ENCODE measurements at regions not wholly inside any gene's neighbourhood (a gene's known extent, or its start where the extent isn't known, plus 50 kb on each side); places are given as distances from the start of the nearest gene placed in this dataset.

GRCh38 chr6:54771968-54772367, 74.6 kb upstream of the FAM83B start:
- no peaks in the 10 kb centered on the region for H3K9me3 ChIP-seq (ENCODE audit: control insufficient read depth, low read length)
- no peak for DNase-seq
- H3K4me3 ChIP-seq (ENCODE audit: insufficient read depth, low read depth, low read length, poor library complexity, severe bottlenecking), result no peak overlapping the region
- H3K27me3 ChIP-seq (replicated peaks; ENCODE audit: control insufficient read depth, insufficient read depth, low read length, poor library complexity, severe bottlenecking), result no peaks in the 10 kb centered on the region
- H3K27ac ChIP-seq (ENCODE audit: insufficient read depth, low read length, poor library complexity, severe bottlenecking), result no peak overlapping the region
- no peaks in the 10 kb centered on the region for H3K4me1 ChIP-seq (ENCODE audit: control insufficient read depth, insufficient read depth, low read length, poor library complexity, severe bottlenecking)
- H3K36me3 ChIP-seq (ENCODE audit: control insufficient read depth, insufficient read depth, low read length), result no peaks in the 10 kb centered on the region

DNA sequence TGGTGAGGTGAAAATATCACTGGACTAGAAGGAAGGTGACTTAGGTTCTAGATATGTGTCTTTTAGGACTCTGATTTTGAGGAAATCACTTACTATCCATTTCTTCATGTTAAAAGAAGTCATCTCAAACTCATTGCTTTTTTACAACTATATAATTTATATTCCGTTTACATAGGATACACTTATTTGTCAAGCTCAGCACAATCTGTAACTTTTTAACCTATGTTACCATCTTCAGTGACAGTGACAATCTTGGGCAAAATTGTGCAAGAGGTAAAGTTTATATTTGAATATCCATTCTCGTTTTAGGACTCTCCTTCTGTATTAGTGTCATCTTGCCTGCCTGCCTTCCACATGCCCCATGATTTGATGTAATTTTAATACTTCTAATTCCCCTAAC, 74.0 kb upstream of the FAM83B start:
- Histone ChIP-seq H3K4me1 (ENCODE audit: control insufficient read depth, insufficient read depth, low read length, poor library complexity, severe bottlenecking) (no peaks in the 10 kb centered on the region), H3K4me3 (ENCODE audit: insufficient read depth, low read depth, low read length, poor library complexity, severe bottlenecking) (no peak overlapping the region), H3K27ac (ENCODE audit: insufficient read depth, low read length, poor library complexity, severe bottlenecking) (no peak overlapping the region), H3K9me3 (ENCODE audit: control insufficient read depth, low read length) (no peaks in the 10 kb centered on the region), H3K36me3 (ENCODE audit: control insufficient read depth, insufficient read depth, low read length) (no peaks in the 10 kb centered on the region), H3K27me3 (replicated peaks; ENCODE audit: control insufficient read depth, insufficient read depth, low read length, poor library complexity, severe bottlenecking) (no peaks in the 10 kb centered on the region)
- no peak for DNase-seq

DNA sequence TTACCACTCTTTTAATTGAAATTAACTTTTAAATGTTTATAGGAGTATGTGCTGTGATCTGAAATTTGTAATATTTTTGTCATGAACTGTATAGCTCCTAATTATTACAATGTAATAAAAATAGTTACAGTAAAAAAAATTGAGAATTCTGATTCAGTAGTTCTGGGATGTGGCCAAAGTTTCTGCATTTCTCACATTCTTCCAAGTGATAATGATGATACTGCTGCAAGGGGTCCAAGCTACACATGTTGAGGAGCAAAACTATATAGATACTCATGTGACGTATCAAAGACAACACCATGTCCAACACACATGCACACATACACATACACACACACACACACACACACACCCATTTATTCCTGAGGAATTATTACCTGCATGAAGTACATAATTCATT, 71.0 kb upstream of the FAM83B start:
- Histone ChIP-seq H3K36me3 (ENCODE audit: control insufficient read depth, insufficient read depth, low read length) (no peaks in the 10 kb centered on the region), H3K4me1 (ENCODE audit: control insufficient read depth, insufficient read depth, low read length, poor library complexity, severe bottlenecking) (no peaks in the 10 kb centered on the region), H3K27me3 (replicated peaks; ENCODE audit: control insufficient read depth, insufficient read depth, low read length, poor library complexity, severe bottlenecking) (no peaks in the 10 kb centered on the region), H3K27ac (ENCODE audit: insufficient read depth, low read length, poor library complexity, severe bottlenecking) (no peak overlapping the region), H3K4me3 (ENCODE audit: insufficient read depth, low read depth, low read length, poor library complexity, severe bottlenecking) (no peak overlapping the region), H3K9me3 (ENCODE audit: control insufficient read depth, low read length) (no peaks in the 10 kb centered on the region)
- DNase-seq, result no peak

GRCh38 chr6:54776891-54777290, 69.7 kb upstream of the FAM83B start:
- H3K4me3 ChIP-seq (ENCODE audit: insufficient read depth, low read depth, low read length, poor library complexity, severe bottlenecking), result no peak overlapping the region
- no peaks in the 10 kb centered on the region for H3K27me3 ChIP-seq (replicated peaks; ENCODE audit: control insufficient read depth, insufficient read depth, low read length, poor library complexity, severe bottlenecking)
- no peaks in the 10 kb centered on the region for H3K36me3 ChIP-seq (ENCODE audit: control insufficient read depth, insufficient read depth, low read length)
- no peaks in the 10 kb centered on the region for H3K9me3 ChIP-seq (ENCODE audit: control insufficient read depth, low read length)
- no peak for DNase-seq
- H3K27ac ChIP-seq (ENCODE audit: insufficient read depth, low read length, poor library complexity, severe bottlenecking), result no peak overlapping the region
- no peaks in the 10 kb centered on the region for H3K4me1 ChIP-seq (ENCODE audit: control insufficient read depth, insufficient read depth, low read length, poor library complexity, severe bottlenecking)

DNA sequence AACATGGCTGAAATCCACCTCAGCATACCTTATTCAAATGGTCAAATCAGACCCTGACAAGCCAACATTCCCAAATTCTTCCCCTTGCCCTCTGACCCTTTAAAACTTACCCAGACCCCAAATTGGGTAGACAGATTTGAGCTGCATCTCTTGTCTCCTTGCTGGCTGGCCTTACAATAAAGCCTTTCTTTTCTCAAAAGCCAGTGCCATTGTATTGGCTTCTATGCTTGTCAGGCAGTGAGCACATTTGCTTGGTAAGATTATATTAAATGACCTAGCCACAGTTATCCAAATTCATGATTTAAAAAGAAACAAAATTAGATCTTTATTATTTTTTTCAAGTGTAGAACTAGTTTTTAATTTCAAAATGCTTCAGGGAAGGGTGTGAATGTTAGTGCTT, 67.8 kb upstream of the FAM83B start:
- no peaks in the 10 kb centered on the region for H3K27me3 ChIP-seq (replicated peaks; ENCODE audit: control insufficient read depth, insufficient read depth, low read length, poor library complexity, severe bottlenecking)
- no peaks in the 10 kb centered on the region for H3K36me3 ChIP-seq (ENCODE audit: control insufficient read depth, insufficient read depth, low read length)
- DNase-seq, result no peak
- H3K4me3 ChIP-seq (ENCODE audit: insufficient read depth, low read depth, low read length, poor library complexity, severe bottlenecking), result no peak overlapping the region
- no peak overlapping the region for H3K27ac ChIP-seq (ENCODE audit: insufficient read depth, low read length, poor library complexity, severe bottlenecking)
- no peaks in the 10 kb centered on the region for H3K9me3 ChIP-seq (ENCODE audit: control insufficient read depth, low read length)
- no peaks in the 10 kb centered on the region for H3K4me1 ChIP-seq (ENCODE audit: control insufficient read depth, insufficient read depth, low read length, poor library complexity, severe bottlenecking)

DNA sequence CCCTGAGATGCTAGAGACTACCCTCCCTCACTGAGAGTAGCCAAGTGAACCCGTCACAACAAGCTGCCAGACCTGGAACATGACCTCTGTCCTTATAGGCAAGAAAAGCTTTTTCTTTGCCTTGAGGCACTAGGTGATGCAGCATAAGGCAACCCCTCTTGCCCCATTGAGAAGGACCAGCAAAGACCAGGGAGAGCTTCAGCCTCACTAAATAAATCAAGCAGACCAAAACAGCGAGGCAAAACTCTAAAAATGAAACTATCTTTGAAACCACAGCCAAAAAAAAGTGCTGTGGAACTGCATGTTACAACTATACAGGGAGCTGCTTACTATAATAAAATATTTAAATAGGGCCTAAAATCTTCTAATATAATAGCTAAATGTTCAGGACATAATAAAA, 62.6 kb upstream of the FAM83B start:
- Histone ChIP-seq H3K4me1 (ENCODE audit: control insufficient read depth, insufficient read depth, low read length, poor library complexity, severe bottlenecking) (no peaks in the 10 kb centered on the region), H3K4me3 (ENCODE audit: insufficient read depth, low read depth, low read length, poor library complexity, severe bottlenecking) (no peak overlapping the region), H3K9me3 (ENCODE audit: control insufficient read depth, low read length) (no peaks in the 10 kb centered on the region), H3K27me3 (replicated peaks; ENCODE audit: control insufficient read depth, insufficient read depth, low read length, poor library complexity, severe bottlenecking) (no peaks in the 10 kb centered on the region), H3K27ac (ENCODE audit: insufficient read depth, low read length, poor library complexity, severe bottlenecking) (no peak overlapping the region), H3K36me3 (ENCODE audit: control insufficient read depth, insufficient read depth, low read length) (no peaks in the 10 kb centered on the region)
- DNase-seq, result no peak

DNA sequence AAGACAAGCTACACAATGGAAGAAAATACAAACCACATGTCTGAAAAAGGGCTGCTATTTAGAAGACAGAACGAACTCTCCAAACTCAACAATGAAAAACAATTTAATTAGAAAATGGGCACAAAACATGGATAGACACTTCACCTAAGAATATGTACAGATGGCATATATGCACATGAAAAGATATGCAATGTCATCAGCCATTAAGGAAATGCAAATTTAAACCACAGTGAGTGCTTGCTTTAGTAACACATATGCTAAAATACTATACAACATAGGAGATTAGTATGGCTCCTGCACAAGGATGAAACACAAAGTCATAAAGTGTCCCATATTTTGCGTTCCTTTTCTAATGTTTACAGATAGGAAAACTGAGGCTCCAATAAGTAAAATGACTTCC, 60.4 kb upstream of the FAM83B start:
- Histone ChIP-seq H3K27me3 (replicated peaks; ENCODE audit: control insufficient read depth, insufficient read depth, low read length, poor library complexity, severe bottlenecking) (no peaks in the 10 kb centered on the region), H3K9me3 (ENCODE audit: control insufficient read depth, low read length) (no peaks in the 10 kb centered on the region), H3K4me1 (ENCODE audit: control insufficient read depth, insufficient read depth, low read length, poor library complexity, severe bottlenecking) (no peaks in the 10 kb centered on the region), H3K4me3 (ENCODE audit: insufficient read depth, low read depth, low read length, poor library complexity, severe bottlenecking) (no peak overlapping the region), H3K36me3 (ENCODE audit: control insufficient read depth, insufficient read depth, low read length) (no peaks in the 10 kb centered on the region), H3K27ac (ENCODE audit: insufficient read depth, low read length, poor library complexity, severe bottlenecking) (no peak overlapping the region)
- no peak for DNase-seq

- no peaks in the 10 kb centered on the region for H3K27me3 ChIP-seq (replicated peaks; ENCODE audit: control insufficient read depth, insufficient read depth, low read length, poor library complexity, severe bottlenecking)
- no peaks in the 10 kb centered on the region for H3K9me3 ChIP-seq (ENCODE audit: control insufficient read depth, low read length)
- H3K4me3 ChIP-seq (ENCODE audit: insufficient read depth, low read depth, low read length, poor library complexity, severe bottlenecking), result no peak overlapping the region
- H3K27ac ChIP-seq (ENCODE audit: insufficient read depth, low read length, poor library complexity, severe bottlenecking), result no peak overlapping the region
- no peaks in the 10 kb centered on the region for H3K36me3 ChIP-seq (ENCODE audit: control insufficient read depth, insufficient read depth, low read length)
- no peaks in the 10 kb centered on the region for H3K4me1 ChIP-seq (ENCODE audit: control insufficient read depth, insufficient read depth, low read length, poor library complexity, severe bottlenecking)
- DNase-seq, result no peak
Observed at GRCh38 chr6:54787825-54788224, 58.7 kb upstream of the FAM83B start.
